BLaER1 treated with 17β-estradiol and CSF1 and Interleukin-3, amounts not matched to agents 10 nM and 100 nM (cell line): ENCODE measurements at regions not wholly inside any gene's neighbourhood (a gene's known extent, or its start where the extent isn't known, plus 50 kb on each side); places are given as distances from the start of the nearest gene placed in this dataset.
"Not testable (repeated sequence)": the region's sequence is repeated elsewhere in the genome, so short reads cannot be mapped to it uniquely, and the experiment has no call there.

Source experiments
- H3K27ac ChIP-seq, 11 experiments: shearing (Covaris generic); formaldehyde crosslinking; 2 replicates each; pipeline ENCODE4 v1.8.1; 2022
- H3K27me3 ChIP-seq, 11 experiments: shearing (Covaris generic); formaldehyde crosslinking; 2 replicates each; pipeline ENCODE4 v1.8.1; 2022
- H3K36me3 ChIP-seq, 11 experiments: shearing (Covaris generic); formaldehyde crosslinking; 2 replicates each; pipeline ENCODE4 v1.8.1; 2022
- H3K4me1 ChIP-seq, 10 experiments: shearing (Covaris generic); formaldehyde crosslinking; 2 replicates each; pipeline ENCODE4 v1.8.1; 2022
- H3K4me2 ChIP-seq, 11 experiments: shearing (Covaris generic); formaldehyde crosslinking; 2 replicates each; pipeline ENCODE4 v1.8.1; 2022
- H3K4me3 ChIP-seq, 10 experiments: shearing (Covaris generic); formaldehyde crosslinking; 2 replicates each; pipeline ENCODE4 v1.8.1; 2022
- H3K9ac ChIP-seq, 11 experiments: shearing (Covaris generic); formaldehyde crosslinking; 2 replicates each; pipeline ENCODE4 v1.8.1; 2022
- H3K9me3 ChIP-seq, 11 experiments: shearing (Covaris generic); formaldehyde crosslinking; replicated peaks in 1 of 11; 2 replicates each; pipeline ENCODE4 v1.8.1; 2022
- H4K20me1 ChIP-seq, 11 experiments: shearing (Covaris generic); formaldehyde crosslinking; 2 replicates each; pipeline ENCODE4 v1.8.1; 2022
- Cebpa-rat ChIP-seq, 11 experiments: shearing (Covaris generic); IDR thresholded peaks; 2 replicates each; pipeline ENCODE4 v1.8.1; 2022

GRCh38 chr5:72677447-72677846 lies 139.0 kb upstream of the TNPO1 start:
- H3K27ac ChIP-seq, result no peak overlapping the region
- no peak for TF ChIP-seq Cebpa-rat (IDR thresholded peaks at IDR 0.05)

DNA sequence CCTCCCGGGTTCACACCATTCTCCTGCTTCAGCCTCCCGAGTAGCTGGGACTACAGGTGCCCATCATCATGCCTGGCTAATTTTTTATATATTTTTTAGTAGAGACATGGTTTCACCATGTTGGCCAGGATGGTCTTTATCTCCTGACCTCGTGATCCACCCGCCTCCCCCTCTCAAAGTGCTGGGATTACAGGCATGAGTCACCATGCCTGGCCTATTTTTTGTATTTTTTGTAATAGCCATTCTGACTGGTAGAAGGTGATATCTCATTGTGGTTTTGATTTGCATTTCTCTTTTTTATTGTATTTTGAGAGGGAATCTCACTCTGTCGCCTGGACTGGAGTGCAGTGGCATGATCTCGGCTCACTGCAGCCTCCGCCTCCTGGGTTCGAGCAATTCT lies 139.6 kb upstream of the TNPO1 start:
- H3K4me1 ChIP-seq, H3K4me2 ChIP-seq, H4K20me1 ChIP-seq, H3K27ac ChIP-seq, H3K36me3 ChIP-seq, H3K4me3 ChIP-seq, H3K27me3 ChIP-seq, H3K9ac ChIP-seq: not testable (repeated sequence)
- peaks cover 3 to 26% (median 12%) of the 10 kb centered on the region in 11 experiments; a peak in 18 of 22 replicates for H3K9me3 ChIP-seq

More at GRCh38 chr5:72677447-72677846, 139.0 kb upstream of the TNPO1 start:
- Histone ChIP-seq H3K36me3 (no peaks in the 10 kb centered on the region), H3K9ac (no peak overlapping the region), H3K4me1 (no peaks in the 10 kb centered on the region), H3K4me3 (no peak overlapping the region), H4K20me1 (no peaks in the 10 kb centered on the region), H3K27me3 (no peaks in the 10 kb centered on the region), H3K4me2 (no peak overlapping the region), H3K9me3 (peaks cover 10 to 32% (median 15%) of the 10 kb centered on the region in 11 experiments; a peak in 18 of 22 replicates)

DNA sequence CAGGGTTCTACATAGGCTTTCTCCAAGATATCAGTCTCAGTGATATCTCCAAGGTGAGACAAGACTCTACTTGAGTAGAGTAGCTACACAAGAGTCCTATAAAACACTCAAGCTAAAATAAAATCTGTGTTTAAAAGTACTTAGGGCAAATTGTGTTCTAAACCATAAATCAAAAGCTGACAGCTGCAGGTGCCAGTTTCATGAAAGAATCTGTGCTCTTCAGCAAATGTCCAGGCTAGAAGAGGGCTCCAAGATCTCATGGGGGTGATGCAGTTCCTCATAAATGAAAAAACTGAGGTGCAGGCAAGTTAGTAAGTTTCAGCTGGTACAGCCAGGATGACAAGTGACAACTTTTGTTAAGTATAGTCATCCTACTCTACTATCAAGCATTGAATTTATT lies 142.8 kb upstream of the TNPO1 start:
- H3K4me2 ChIP-seq, result no peak overlapping the region

DNA sequence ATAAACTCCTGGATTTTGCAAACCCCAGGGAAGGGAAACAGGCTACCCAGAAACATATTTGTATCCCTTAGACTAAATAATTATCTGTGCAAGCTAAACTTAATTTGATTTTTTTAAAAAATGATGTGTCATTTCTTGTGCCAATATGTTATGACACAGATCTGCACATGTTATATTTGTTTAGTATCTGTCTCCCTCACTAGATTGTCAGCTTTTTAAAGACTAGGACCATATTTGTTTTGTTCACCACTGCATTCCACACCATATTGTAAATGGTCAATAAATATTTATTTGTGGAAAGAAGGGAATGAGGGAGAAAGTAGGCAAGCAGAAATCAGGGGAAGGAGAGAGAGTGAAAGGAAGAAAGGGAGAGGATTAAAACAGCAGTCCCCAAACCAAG lies 143.3 kb upstream of the TNPO1 start:
- Histone ChIP-seq H3K27me3 (no peaks in the 10 kb centered on the region), H3K9me3 (peaks cover 0 to 14% (median 5%) of the 10 kb centered on the region in 11 experiments; a peak in 11 of 22 replicates), H3K4me1 (no peaks in the 10 kb centered on the region), H4K20me1 (no peaks in the 10 kb centered on the region), H3K27ac (no peak overlapping the region), H3K4me3 (no peak overlapping the region), H3K4me2 (no peak overlapping the region), H3K36me3 (no peaks in the 10 kb centered on the region), H3K9ac (no peak overlapping the region)
- TF ChIP-seq Cebpa-rat (IDR thresholded peaks at IDR 0.05), result no peak

More for the DNA sequence above, 142.8 kb upstream of the TNPO1 start:
- H4K20me1 ChIP-seq, result no peaks in the 10 kb centered on the region
- no peak for TF ChIP-seq Cebpa-rat (IDR thresholded peaks at IDR 0.05)
- no peak overlapping the region for H3K9ac ChIP-seq
- H3K4me1 ChIP-seq, result no peaks in the 10 kb centered on the region
- H3K27me3 ChIP-seq, result no peaks in the 10 kb centered on the region
- H3K9me3 ChIP-seq, result peaks cover 0 to 14% (median 5%) of the 10 kb centered on the region in 11 experiments; a peak in 11 of 22 replicates
- no peak overlapping the region for H3K27ac ChIP-seq
- no peak overlapping the region for H3K4me3 ChIP-seq
- H3K36me3 ChIP-seq, result no peaks in the 10 kb centered on the region

GRCh38 chr5:72667708-72668107 lies 148.8 kb upstream of the TNPO1 start:
- H3K4me3 ChIP-seq, result no peak overlapping the region
- no peak overlapping the region for H3K4me2 ChIP-seq
- no peaks in the 10 kb centered on the region for H3K9me3 ChIP-seq
- H3K9ac ChIP-seq, result no peak overlapping the region
- H3K27ac ChIP-seq, result no peak overlapping the region
- H3K27me3 ChIP-seq, result no peaks in the 10 kb centered on the region
- no peak for TF ChIP-seq Cebpa-rat (IDR thresholded peaks at IDR 0.05)
- no peaks in the 10 kb centered on the region for H4K20me1 ChIP-seq
- peaks cover 0 to 9% (median 0%) of the 10 kb centered on the region in 10 experiments; a peak in 1 of 20 replicates for H3K4me1 ChIP-seq
- no peaks in the 10 kb centered on the region for H3K36me3 ChIP-seq

DNA sequence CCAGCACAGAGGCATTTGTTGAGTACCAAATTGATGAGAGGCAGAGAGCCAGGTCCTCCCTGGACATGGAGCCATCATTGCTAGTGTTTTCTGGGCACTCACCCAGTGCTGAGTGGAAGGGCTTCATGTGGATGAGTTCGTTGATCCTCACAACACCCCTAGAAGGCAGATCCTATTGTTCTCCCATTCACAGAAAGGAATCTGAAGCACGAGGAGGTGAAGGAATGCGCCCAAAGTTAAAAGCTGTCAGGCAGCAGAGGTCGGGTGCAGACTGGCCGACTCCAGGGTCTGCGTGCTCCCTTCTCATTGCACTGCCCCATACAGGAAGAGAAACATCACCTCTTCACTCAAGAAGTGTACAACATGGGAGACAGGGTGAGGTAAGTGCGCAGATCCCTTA lies 153.5 kb upstream of the TNPO1 start:
- no peak overlapping the region for H3K4me2 ChIP-seq
- H4K20me1 ChIP-seq, result no peaks in the 10 kb centered on the region
- H3K9me3 ChIP-seq, result no peaks in the 10 kb centered on the region
- no peaks in the 10 kb centered on the region for H3K36me3 ChIP-seq
- H3K4me1 ChIP-seq, result peaks cover 0 to 9% (median 0%) of the 10 kb centered on the region in 10 experiments; a peak in 1 of 20 replicates
- H3K27me3 ChIP-seq, result no peaks in the 10 kb centered on the region
- H3K9ac ChIP-seq, result no peak overlapping the region
- no peak overlapping the region for H3K4me3 ChIP-seq
- no peak for TF ChIP-seq Cebpa-rat (IDR thresholded peaks at IDR 0.05)
- H3K27ac ChIP-seq, result no peak overlapping the region

DNA sequence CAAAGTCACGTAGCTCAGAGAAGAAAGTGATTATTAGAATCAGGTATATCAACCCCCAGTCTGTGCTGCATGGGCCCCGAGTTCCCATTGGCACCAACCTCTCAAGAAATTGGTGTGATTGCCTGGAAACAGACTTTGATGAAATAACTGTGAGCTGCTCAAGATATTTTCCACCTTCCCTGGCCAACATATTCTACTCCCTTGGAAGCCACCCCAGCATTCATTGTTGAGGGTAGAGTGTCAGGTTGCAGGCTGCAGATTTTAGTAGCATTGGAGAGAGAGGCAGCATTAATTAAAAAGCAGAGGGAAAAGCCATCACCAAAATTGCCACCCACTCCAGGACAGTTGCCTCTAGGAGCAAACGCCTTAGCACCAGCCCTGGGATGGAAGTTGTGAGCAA lies 154.2 kb upstream of the TNPO1 start:
- Histone ChIP-seq H3K9ac (no peak overlapping the region), H3K4me1 (peaks cover 0 to 9% (median 0%) of the 10 kb centered on the region in 10 experiments; a peak in 1 of 20 replicates), H3K27ac (no peak overlapping the region), H3K9me3 (no peaks in the 10 kb centered on the region), H3K27me3 (no peaks in the 10 kb centered on the region), H4K20me1 (no peaks in the 10 kb centered on the region), H3K4me2 (no peak overlapping the region), H3K4me3 (no peak overlapping the region), H3K36me3 (no peaks in the 10 kb centered on the region)
- TF ChIP-seq Cebpa-rat (IDR thresholded peaks at IDR 0.05), result no peak

DNA sequence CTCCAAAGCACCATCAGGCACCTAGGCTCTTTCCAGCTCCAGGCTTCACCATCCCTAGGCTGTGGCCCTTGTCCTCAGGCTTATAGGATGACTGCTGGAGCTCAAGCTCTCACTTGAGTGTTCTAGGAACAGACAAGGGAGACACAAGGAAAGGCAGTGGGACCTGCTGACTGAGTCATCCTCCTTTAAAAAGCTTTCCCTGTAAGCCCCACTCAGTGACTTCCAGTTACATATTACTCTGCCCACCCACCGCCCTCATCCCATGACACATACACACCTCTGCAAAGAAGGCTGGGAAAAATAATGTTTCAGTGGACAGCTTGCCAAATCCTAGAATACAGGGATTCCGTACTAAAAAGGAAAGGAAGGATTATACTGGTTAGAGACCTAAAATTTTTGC lies 154.2 kb upstream of the ZNF366 start:
- Histone ChIP-seq H3K9me3 (no peaks in the 10 kb centered on the region), H3K9ac (no peak overlapping the region), H3K27ac (no peak overlapping the region), H3K4me3 (no peak overlapping the region), H3K4me1 (peaks cover 0 to 9% (median 0%) of the 10 kb centered on the region in 10 experiments; a peak in 1 of 20 replicates), H3K4me2 (no peak overlapping the region), H3K27me3 (no peaks in the 10 kb centered on the region), H3K36me3 (no peaks in the 10 kb centered on the region), H4K20me1 (no peaks in the 10 kb centered on the region)
- TF ChIP-seq Cebpa-rat (IDR thresholded peaks at IDR 0.05), result no peak

GRCh38 chr5:72659726-72660125 lies 152.5 kb upstream of the ZNF366 start:
- no peak overlapping the region for H3K4me3 ChIP-seq
- H3K36me3 ChIP-seq, result no peaks in the 10 kb centered on the region
- no peaks in the 10 kb centered on the region for H3K9me3 ChIP-seq
- H3K27ac ChIP-seq, result no peak overlapping the region
- H3K9ac ChIP-seq, result no peak overlapping the region
- H3K4me1 ChIP-seq, result no peaks in the 10 kb centered on the region
- no peak overlapping the region for H3K4me2 ChIP-seq
- H3K27me3 ChIP-seq, result no peaks in the 10 kb centered on the region
- no peak for TF ChIP-seq Cebpa-rat (IDR thresholded peaks at IDR 0.05)
- H4K20me1 ChIP-seq, result no peaks in the 10 kb centered on the region

- Histone ChIP-seq H4K20me1 (no peaks in the 10 kb centered on the region), H3K27ac (no peak overlapping the region), H3K36me3 (no peaks in the 10 kb centered on the region), H3K4me3 (no peak overlapping the region), H3K9me3 (no peaks in the 10 kb centered on the region), H3K9ac (no peak overlapping the region), H3K27me3 (no peaks in the 10 kb centered on the region), H3K4me2 (no peak overlapping the region), H3K4me1 (no peaks in the 10 kb centered on the region)
- no peak for TF ChIP-seq Cebpa-rat (IDR thresholded peaks at IDR 0.05)
Measured at GRCh38 chr5:72658761-72659540, 151.7 kb upstream of the ZNF366 start.
